Midbrain (tissue), 1 donor: ENCODE measurements at regions not wholly inside any gene's neighbourhood (a gene's known extent, or its start where the extent isn't known, plus 50 kb on each side); places are given as distances from the start of the nearest gene placed in this dataset.
A peak's percentile ranks its signal among the peaks of the same experiment; 100 is the strongest.

Source experiments
- DNase-seq: peaks from one replicate; lab custom pipeline; 2025; lab: John Stamatoyannopoulos, UW

DNA sequence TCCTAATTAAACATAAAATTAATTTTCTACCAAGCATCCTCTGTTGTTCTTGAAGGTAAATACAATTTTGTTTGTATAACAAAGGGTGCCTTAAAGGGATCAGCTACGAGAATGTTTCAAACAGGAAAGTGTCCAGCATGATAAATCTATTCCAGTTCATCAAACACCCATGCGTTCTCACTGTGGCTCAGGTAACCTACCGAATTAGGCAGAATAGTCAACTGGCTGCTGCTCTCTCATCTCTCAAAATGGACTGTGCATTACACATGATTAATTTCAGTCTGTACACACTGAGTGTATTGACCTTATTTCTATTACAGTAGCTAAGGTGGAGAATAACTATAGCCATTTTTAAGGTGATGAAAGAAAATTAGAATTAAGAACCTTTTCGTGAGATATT lies 127.5 kb upstream of the RMST start:
- no peak for DNase-seq

DNA sequence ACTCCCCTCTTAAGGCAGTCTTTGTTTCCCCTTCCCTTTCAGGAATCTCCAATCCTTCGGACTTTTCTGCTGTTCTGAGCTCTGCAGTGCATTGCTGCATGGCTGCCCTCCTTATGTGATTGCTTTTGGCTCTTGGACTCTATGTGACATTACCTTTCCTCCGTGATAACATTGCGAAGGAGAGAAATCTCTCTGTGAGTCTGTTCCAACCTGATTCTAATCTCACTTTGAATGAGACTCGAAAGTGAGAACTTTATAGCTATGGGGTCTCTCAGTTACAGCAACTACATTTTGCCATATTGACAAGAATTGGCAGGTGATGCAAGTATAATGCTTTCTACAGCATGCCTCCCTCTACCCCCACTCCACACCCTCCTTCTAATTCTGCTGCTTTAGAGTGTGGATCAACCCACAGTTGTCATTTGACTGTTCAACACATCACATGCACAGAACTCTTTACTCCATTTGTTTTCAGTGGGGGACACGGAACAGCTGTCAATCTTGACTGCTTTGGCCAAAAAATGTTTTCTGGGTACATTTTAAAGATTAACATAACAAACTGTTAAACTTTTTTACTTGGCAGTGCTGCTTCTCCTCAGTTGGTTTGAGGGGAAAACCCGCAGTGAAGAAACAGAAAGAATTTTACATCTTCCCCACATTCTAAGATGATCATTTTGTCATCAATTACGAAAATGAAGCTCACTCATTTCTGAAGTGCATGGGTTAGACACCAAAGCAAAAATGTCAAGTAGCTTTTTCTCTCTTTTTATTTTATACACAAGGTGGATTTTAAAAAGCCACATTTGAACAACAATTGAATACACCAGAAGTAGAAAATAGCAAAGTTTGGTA lies 125.5 kb upstream of the RMST start:
- no peak for DNase-seq

DNA sequence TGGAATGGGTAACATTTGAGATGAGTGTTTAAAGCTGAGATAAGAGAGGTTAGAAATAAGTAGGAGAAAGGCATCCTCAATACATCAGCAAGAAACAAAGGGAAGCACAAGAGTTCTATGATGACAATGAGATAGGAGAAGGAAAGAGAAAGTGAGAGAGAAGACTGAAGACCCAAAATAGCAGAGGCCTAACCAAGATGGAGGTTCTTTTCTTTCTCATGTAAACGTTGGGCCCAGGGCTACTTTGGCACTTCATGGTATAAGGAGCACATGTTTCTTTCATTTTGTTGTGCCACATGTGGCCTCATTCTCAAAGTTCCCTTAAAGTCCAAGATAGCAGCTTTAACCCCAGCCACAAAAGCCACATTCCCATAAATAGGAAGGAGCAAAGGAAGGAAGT lies 120.5 kb upstream of the RMST start:
- DNase-seq, result no peak

DNA sequence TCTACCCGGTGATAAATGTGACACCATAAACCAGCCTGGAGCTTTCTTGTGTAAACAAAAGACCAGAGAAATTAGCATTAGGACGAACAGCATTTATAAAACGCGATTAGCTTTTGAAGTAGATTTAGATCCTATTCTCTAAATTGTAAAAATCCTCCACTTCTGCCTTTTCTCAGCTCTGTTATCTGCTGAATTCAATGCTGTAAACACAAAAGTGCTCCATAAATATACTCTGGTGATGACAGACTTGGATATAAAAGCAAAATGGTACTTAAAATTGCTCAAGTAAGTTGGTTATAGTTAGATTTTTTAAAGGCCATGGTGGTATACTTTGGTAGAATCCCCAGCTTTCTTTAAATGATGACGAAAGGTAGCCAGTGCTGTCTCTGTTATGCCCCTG lies 114.6 kb upstream of the RMST start:
- no peak for DNase-seq

DNA sequence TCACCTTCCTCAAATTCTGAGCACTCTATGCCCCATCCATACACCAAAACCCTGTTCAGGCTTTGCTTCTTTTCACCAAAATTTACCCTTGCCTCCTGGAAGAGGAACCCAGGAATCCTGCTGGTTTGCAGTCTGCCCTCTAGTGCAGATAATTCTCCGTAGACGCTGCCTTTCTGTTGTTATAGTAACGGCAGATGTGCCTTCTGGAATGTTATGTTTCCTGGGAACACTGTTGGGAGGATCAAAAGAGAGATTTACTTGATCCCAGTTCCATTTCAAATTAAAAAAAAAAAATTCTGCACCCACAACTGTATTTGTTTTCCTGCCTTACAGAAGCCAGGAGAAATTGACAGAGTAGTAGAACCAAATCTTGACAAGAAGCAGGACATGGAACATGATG lies 104.2 kb upstream of the RMST start:
- no peak for DNase-seq

DNA sequence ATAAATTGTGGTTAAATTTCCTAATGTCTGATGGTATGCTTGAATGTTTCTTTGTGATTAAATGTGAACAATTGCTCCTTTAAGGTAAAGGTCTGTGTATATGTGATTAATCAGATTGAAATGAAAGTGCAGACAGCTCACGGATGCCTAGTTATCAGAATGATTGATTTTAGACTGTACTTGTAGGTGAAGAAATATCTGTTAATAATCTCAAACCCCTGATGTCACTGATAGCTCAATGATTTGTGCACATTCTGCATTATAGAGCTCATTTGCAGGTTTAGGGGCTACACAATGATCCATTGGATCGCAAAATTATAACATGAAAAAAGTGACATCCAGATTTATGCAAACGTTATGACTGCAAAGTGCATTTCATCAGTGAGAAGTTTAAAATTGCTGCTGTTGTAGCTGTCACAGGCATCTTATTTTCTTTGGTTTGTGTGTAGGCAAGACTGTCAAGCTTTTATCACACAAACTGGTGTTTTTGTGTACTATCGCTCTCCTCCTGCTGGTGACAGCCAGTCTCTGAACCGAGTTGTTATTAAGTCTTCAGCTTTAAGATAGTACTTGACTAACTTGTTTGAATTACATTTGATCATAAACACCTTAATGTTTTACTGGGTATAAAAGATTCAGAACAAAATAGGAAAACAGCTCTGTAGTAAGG lies 103.4 kb upstream of the RMST start:
- no peak for DNase-seq

DNA sequence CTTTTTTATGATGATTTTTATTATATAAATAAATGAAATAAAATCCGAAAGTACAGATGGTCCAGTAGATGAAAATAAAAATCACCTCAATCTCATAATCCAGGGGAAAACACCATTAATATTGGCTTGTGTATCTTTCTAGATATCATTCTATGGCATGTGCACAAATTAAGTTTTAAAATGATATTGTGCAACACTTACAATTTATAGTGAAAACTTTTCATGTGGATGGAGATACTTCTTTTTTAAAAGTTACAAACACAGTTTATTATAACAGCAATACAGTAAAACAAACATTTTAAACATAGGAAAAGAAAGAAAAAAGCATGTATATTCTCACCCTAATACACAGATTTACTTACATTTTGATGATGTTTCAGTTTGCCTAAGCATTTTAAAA lies 98.9 kb upstream of the RMST start:
- DNase-seq, result no peak

DNA sequence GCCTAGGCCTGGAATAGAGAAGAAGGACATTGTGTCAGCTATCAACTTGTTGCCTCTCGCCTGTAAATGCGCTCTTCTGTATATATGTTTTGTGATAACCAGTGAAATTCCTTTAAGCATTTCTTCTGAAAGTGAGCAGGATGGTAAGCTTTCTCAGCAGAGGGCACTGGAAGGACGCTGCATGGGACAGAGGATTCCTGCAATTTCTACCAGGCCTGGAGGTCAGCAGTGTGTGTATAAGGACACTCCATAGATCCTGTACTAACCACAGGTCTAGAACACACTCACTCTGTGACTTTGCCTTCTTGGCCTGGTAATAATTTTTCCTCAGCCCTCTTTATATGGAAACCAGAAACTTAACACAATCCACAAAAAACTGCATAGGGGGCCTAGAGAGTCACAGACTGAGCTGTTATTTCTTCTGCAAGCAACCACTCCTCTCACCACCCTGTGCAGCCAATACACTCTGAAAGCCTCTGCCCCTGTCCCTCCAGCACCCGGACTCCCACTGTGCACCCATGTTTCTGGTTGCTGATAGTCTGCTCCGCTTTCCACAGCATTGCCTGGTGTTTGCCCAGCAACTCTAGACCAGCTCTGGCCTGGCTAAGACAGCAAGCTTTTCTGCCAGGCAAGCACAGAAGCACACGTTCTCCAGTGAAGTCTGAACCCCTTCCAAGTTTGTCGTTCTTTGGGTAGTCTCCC lies 94.0 kb upstream of the RMST start:
- DNase-seq, result peak; percentile 2

DNA sequence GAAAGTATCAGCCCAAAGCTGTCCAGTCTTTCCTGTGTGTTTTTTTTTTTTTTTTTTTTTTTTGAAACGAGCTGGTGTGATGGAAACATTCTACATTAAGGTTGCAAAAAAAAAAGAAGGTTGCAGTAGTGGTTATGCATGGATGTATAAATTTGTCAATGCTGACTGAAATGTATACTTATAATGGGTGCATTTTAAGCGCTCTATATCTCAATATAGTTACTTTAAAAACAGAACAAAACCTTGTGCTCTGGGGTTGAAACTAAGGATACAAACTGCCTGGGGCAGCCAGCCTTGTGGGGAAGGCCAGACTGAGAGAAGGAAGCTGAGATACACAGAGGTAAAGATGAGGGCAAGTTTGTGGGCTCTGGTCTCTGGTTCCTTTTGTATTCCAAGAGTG lies 87.3 kb upstream of the RMST start:
- no peak for DNase-seq

DNA sequence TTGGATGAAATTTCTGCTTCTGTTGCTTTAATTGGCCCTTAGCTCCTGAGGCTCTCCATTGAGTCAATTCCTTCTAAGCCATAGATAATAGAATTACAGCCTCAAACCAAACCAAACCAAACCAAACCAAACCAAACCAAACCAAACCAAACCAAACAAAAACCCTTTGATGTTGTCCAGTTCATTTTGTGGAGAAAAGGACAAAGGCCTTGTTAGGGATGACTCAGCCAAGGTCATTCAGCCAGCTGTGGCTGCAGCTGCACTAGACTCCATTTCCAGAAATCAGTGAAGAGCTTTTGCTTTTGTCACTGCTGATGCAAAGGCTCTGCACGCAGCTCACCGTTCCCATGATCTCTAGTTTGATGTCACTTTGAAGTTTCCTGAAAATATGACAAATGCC lies 82.2 kb upstream of the RMST start:
- DNase-seq, result no peak

DNA sequence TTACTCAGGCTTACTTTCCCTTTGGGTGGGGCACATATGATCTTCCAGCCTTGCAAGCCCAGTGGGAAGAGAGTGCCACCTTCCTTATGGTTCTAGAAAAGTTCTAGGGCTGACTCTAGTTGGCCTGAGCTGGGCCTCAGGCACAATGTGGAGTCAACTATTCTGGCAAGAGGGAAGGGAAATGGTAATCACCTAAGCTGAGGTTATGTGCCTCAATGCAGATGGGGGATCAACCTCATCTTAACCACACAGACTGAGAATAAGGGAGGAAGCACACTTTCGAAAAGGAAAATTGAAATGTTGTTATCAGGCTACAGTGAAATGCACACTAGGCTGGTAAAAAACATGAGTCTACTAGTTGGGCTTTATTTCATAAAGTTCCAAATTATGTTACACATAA lies 77.5 kb upstream of the RMST start:
- no peak for DNase-seq

DNA sequence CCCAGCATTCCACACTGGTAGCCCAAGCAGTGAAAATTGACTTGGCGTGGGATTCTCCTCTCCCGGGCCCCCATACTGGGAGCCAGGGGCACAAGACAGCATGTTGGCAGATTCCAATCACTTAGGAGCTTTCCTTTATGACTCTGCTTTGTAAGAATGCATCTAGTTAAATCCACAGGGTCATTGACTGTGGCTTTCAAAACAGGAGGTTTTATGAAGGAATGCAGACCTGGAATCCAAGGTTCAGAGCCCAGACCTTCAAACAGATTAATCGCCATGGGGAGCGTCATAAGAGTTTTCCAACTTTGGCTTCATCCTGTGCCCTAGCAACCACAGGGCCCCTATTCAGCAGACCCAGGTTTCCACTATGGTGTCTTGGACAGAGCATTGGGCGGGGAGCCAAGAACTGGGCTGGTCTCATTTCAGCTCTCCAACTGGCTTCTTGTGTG lies 76.4 kb upstream of the RMST start:
- peak; percentile 66 for DNase-seq

DNA sequence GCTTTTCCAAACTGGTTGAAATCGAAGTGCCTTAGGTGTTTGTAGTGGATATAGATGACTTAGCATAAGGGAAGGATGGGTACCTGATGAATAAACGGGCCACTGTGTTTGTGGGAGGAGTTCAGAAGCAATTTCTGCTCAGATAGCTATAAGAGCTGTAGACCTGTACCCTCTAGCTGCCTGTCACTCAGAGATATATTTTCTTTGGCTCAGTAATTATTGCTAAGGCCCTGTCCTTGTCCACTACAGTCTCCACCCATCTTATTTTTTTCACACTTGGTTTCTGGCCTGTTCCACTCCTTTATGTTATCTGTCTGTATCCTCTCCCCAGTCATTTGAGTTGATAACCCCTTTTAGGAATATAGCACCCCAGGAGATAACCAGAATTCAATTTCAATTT lies 74.8 kb upstream of the RMST start:
- no peak for DNase-seq

DNA sequence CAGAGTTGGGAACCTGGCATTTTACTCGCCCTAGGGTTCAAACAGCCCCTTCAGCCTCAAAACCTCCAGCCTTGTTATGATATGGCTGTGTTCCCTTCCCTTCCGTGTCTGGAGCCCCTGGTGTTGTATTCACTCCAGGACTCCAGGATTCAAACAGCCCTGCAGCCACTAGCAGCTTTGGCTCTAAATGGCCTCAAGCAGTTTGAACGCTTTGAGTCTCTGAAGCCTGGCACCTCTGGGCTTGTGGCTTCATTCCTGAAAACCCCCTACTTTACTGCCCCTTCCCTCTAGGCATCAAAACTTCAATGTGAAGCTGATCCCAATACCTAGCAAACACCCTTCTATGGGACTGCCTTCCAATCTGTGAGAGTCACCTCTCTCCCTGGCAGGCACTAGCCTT lies 67.9 kb upstream of the RMST start:
- DNase-seq, result no peak

DNA sequence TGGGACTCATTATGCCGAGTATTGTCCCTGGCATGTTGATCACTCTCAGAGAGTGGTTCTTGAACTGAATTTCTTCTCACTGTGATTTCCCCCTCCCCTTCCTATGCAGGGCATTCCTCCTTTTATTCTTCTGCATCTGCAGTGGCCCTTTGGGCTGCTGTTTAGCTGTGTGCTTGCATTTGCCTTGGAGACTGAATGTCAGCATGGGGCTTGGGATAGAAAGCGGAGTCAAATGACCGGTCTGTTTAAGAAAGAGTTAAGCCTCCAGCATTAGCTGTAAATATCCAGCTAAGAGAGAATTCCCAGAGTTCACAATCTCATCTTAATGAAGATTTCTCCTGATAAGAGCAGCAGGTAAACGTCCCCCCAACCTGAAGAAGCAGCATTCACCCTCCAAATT lies 65.6 kb upstream of the RMST start:
- no peak for DNase-seq

DNA sequence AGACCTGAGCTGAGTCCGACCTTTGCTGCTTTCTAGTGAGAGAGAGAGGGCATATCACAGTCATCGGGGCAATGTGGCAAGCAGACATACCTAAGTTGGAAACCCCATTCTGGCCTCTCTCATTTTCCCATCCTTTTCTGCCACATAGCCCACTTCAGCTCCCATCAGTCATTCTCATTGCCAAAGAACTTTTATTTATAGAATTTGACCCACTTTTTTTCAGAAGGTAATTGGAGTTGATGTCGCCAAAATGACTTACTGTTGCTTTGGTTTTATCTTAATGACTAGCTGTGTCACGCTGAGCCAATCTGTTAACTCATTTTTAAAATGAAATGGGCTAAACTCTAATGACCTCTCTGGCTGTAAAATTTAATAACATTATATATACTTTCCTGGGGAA lies 63.9 kb upstream of the RMST start:
- DNase-seq, result no peak

DNA sequence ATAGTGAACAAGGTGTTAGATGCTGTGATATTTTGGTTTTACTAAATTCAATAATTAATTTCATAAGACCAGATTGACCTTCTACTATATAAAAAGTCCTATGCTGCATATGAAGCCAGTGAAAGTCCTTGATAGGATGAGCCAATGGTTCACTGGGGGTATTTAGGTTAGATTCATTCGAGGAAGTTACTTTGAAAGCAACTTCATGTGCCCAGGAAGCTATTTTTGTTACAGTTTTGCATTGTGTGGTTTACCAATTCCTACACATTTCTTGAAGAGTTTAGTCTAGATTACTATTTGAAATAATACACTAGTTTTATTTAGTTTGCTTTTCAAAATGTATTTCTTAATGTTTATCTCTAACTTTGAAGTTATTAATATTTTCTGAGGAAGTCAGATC lies 58.5 kb upstream of the RMST start:
- no peak for DNase-seq

DNA sequence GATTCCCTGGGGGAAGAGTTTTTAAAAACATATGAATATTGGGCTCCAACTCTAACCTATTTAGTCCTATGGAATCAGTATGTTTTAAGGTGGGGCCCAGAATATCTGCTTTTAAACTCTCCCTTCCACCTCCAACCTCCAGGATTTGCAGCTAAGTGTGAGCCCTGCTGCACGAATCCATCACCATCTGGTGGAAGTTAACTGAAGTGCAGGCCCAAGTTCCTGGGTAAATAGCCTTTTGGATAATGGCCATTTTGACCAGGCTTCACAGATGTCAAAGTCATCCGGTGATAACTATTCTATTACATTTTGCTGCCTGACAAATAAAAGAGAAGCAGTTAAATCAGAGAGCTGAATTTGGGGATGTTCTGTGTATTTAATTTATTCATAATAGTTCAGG lies 58.1 kb upstream of the RMST start:
- peak; percentile 50 for DNase-seq

DNA sequence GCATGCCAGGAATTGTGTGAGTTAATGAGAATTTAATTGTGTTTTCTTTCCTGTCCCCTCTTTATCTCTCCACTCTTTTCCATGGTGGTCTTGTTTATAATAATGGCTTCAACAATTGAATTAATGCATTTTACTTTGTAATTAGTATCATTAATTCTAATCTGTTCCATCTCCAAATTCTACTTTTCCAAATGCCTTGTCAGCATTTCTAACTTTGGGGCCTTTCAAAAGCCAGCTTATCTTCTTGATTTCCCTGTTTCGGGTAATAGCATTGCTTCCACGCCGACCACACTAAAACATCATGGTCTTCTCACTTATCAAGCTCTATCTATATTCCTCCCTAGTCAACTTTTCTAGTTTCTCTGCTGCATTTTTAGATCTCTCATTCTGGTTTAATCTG lies 54.2 kb upstream of the RMST start:
- no peak for DNase-seq

DNA sequence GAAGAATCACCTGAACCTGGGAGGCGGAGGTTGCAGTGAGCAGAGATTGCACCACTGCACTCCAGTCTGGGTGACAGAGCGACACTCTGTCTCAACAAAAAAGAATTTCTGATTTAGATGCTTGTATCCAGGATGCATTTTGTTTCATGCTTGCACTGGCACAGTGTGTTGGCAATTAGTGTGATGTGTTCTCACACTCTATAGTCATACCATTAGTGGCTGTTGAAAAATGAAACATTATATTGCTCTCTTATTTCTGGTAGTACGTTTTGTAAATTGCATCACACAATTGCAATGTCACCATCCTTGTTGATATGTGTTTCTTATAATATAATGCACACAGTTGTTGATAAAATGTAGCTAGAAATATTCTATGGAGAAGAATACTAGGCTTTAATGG lies 51.3 kb upstream of the RMST start:
- no peak for DNase-seq
